SK-N-MC (cell line): ENCODE measurements at regions not wholly inside any gene's neighbourhood (a gene's known extent, or its start where the extent isn't known, plus 50 kb on each side); places are given as distances from the start of the nearest gene placed in this dataset.
"Not testable (repeated sequence)": the region's sequence is repeated elsewhere in the genome, so short reads cannot be mapped to it uniquely, and the experiment has no call there.

Experiments
- DNase-seq: peaks from one replicate; pipeline ENCODE4 v3.0.0-alpha.2; 2011; ENCODE audit warnings: low read depth, low spot score
- H3K27ac ChIP-seq: fragments of 200-600 bp; sonication (generic); 2 replicates; pipeline ENCODE4 v1.5.1; 2016; ENCODE audit warnings: mixed run types
- H3K36me3 ChIP-seq: fragments of 200-600 bp; sonication (generic); 2 replicates; pipeline ENCODE4 v1.6.1; 2017; ENCODE audit warnings: antibody characterized with exemption, low read length, mixed read lengths; ENCODE audit not compliant: insufficient read depth
- H3K4me3 ChIP-seq: fragments of 200-600 bp; sonication (generic); 2 replicates; pipeline ENCODE4 v1.5.1; 2016
- H3K9ac ChIP-seq: fragments of 200-600 bp; sonication (generic); 2 replicates; pipeline ENCODE4 v1.8.0; 2017; ENCODE audit warnings: mixed run types, mixed read lengths; ENCODE audit not compliant: insufficient read length
- H3K9me3 ChIP-seq: fragments of 200-600 bp; sonication (generic); 2 replicates; pipeline ENCODE4 v1.6.1; 2017; ENCODE audit warnings: low read depth, mild to moderate bottlenecking, antibody characterized with exemption, low read length, moderate library complexity, mixed read lengths
- EZH2 ChIP-seq: fragments of 200-600 bp; sonication (generic); IDR thresholded peaks from one replicate; pipeline ENCODE4 v1.6.1; 2017; ENCODE audit warnings: antibody characterized with exemption
- FOXP2 ChIP-seq: optimal IDR thresholded peaks from 2 replicates; pipeline ENCODE3; 2011; ENCODE audit warnings: mild to moderate bottlenecking, moderate library complexity; ENCODE audit not compliant: insufficient read depth; ENCODE audit errors: extremely low read length, control extremely low read depth
- POLR2AphosphoS5 ChIP-seq: IDR thresholded peaks from 2 replicates; pipeline ENCODE4 v1.6.1; 2012; ENCODE audit warnings: mild to moderate bottlenecking, low read depth, low read length, borderline replicate concordance

- H3K27ac ChIP-seq: no peak overlapping the region
- H3K36me3 ChIP-seq: no peaks in the 10 kb centered on the region
- H3K4me3 ChIP-seq: no peak overlapping the region
- no peak overlapping the region for H3K9ac ChIP-seq
- DNase-seq: no peak
- H3K9me3 ChIP-seq: no peaks in the 10 kb centered on the region
- TF ChIP-seq FOXP2 (no peak), EZH2 (no peak), POLR2AphosphoS5 (no peak)
Measured at GRCh38 chr5:10886497-10886896, 125.5 kb upstream of the DAP start.

GRCh38 chr5:10885026-10885425 lies 124.0 kb upstream of the DAP start:
- Histone ChIP-seq H3K4me3 (no peak overlapping the region), H3K36me3 (no peaks in the 10 kb centered on the region), H3K9ac (no peak overlapping the region), H3K27ac (no peak overlapping the region), H3K9me3 (no peaks in the 10 kb centered on the region)
- TF ChIP-seq FOXP2 (no peak), POLR2AphosphoS5 (no peak), EZH2 (no peak)
- DNase-seq: no peak

- H3K9me3 ChIP-seq, H3K4me3 ChIP-seq, DNase-seq, H3K9ac ChIP-seq, H3K27ac ChIP-seq, H3K36me3 ChIP-seq: not testable (repeated sequence)
Measured at GRCh38 chr5:10883945-10884344, 122.9 kb upstream of the DAP start.

GRCh38 chr5:10880934-10881333 lies 119.9 kb upstream of the DAP start:
- no peak overlapping the region for H3K27ac ChIP-seq

GRCh38 chr5:10876996-10877395 lies 116.0 kb upstream of the DAP start:
- DNase-seq, H3K27ac ChIP-seq, H3K4me3 ChIP-seq, H3K9ac ChIP-seq, H3K9me3 ChIP-seq, H3K36me3 ChIP-seq: not testable (repeated sequence)

More at GRCh38 chr5:10880934-10881333, 119.9 kb upstream of the DAP start:
- Histone ChIP-seq H3K9me3 (no peaks in the 10 kb centered on the region), H3K9ac (no peak overlapping the region), H3K4me3 (no peak overlapping the region), H3K36me3 (no peaks in the 10 kb centered on the region)
- TF ChIP-seq POLR2AphosphoS5 (no peak), FOXP2 (no peak), EZH2 (no peak)
- no peak for DNase-seq

- no peak for DNase-seq
- no peaks in the 10 kb centered on the region; the same call in 1 of the 2 replicates for H3K9me3 ChIP-seq
- H3K27ac ChIP-seq: no peak overlapping the region
- H3K36me3 ChIP-seq: no peaks in the 10 kb centered on the region
- no peak overlapping the region for H3K4me3 ChIP-seq
- H3K9ac ChIP-seq: no peak overlapping the region
- TF ChIP-seq FOXP2 (no peak), POLR2AphosphoS5 (no peak), EZH2 (no peak)
Measured at GRCh38 chr5:10876006-10876744, 115.1 kb upstream of the DAP start.

- Histone ChIP-seq H3K9ac (no peak overlapping the region), H3K9me3 (no peaks in the 10 kb centered on the region; the same call in 1 of the 2 replicates), H3K36me3 (no peaks in the 10 kb centered on the region), H3K27ac (no peak overlapping the region), H3K4me3 (no peak overlapping the region)
- no peak for TF ChIP-seq FOXP2
- no peak for TF ChIP-seq EZH2
- TF ChIP-seq POLR2AphosphoS5: no peak
- DNase-seq: no peak
Measured at GRCh38 chr5:10875201-10875768, 114.3 kb upstream of the DAP start.

- no peak overlapping the region for H3K4me3 ChIP-seq
- no peaks in the 10 kb centered on the region; the same call in 1 of the 2 replicates for H3K9me3 ChIP-seq
- DNase-seq: no peak
- H3K27ac ChIP-seq: no peak overlapping the region
- H3K36me3 ChIP-seq: no peaks in the 10 kb centered on the region
- no peak for TF ChIP-seq FOXP2
- no peak for TF ChIP-seq POLR2AphosphoS5
- no peak for TF ChIP-seq EZH2
- H3K9ac ChIP-seq: no peak overlapping the region
Measured at GRCh38 chr5:10874541-10874940, 113.5 kb upstream of the DAP start.

- H3K27ac ChIP-seq: no peak overlapping the region
- no peaks in the 10 kb centered on the region; the same call in 1 of the 2 replicates for H3K9me3 ChIP-seq
- DNase-seq: no peak
- no peak overlapping the region for H3K9ac ChIP-seq
- H3K36me3 ChIP-seq: no peaks in the 10 kb centered on the region
- TF ChIP-seq FOXP2 (no peak), POLR2AphosphoS5 (no peak), EZH2 (no peak)
- H3K4me3 ChIP-seq: no peak overlapping the region
Measured at GRCh38 chr5:10870791-10871190, 109.8 kb upstream of the DAP start.
